ENCODE measurements at regions not wholly inside any gene's neighbourhood (a gene's known extent, or its start where the extent isn't known, plus 50 kb on each side); places are given as distances from the start of the nearest gene placed in this dataset.

DNA sequence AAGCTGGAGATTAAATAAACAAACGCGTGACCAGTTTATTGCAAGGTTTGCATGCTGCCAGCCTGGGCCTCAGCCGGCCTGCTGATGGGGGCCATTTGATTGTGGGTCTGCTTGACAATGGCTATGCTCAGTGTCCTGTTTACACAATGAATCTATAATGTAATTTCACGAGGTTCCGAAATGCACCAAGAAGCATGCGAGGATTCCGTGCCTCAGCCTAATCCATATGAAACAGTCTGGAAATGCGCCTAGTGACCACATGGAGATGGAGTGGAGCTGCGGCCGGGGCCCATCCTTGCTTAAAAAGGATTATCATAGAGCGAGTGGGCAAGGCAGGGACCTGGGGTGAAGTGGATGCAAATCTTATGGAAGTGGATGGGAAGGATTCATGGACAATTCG is 382.4 kb downstream of the CDK5RAP2 start:
- no peak for DNase-seq (ENCODE audit: low read depth)
- FAIRE-seq: no peak
- no peaks in the 10 kb centered on the region for H3K27me3 ChIP-seq (ENCODE audit: control insufficient read depth, insufficient read depth, low read length)
- H3K4me3 ChIP-seq (ENCODE audit: low read depth, low read length): no peak overlapping the region
- TF ChIP-seq, protein P1, sequence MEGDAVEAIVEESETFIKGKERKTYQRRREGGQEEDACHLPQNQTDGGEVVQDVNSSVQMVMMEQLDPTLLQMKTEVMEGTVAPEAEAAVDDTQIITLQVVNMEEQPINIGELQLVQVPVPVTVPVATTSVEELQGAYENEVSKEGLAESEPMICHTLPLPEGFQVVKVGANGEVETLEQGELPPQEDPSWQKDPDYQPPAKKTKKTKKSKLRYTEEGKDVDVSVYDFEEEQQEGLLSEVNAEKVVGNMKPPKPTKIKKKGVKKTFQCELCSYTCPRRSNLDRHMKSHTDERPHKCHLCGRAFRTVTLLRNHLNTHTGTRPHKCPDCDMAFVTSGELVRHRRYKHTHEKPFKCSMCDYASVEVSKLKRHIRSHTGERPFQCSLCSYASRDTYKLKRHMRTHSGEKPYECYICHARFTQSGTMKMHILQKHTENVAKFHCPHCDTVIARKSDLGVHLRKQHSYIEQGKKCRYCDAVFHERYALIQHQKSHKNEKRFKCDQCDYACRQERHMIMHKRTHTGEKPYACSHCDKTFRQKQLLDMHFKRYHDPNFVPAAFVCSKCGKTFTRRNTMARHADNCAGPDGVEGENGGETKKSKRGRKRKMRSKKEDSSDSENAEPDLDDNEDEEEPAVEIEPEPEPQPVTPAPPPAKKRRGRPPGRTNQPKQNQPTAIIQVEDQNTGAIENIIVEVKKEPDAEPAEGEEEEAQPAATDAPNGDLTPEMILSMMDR (IDR thresholded peaks at IDR 0.05; ENCODE audit: insufficient read depth, low read length, severe bottlenecking): no peak
- H3K36me3 ChIP-seq (ENCODE audit: control insufficient read depth, insufficient read depth, low read length): no peaks in the 10 kb centered on the region

DNA sequence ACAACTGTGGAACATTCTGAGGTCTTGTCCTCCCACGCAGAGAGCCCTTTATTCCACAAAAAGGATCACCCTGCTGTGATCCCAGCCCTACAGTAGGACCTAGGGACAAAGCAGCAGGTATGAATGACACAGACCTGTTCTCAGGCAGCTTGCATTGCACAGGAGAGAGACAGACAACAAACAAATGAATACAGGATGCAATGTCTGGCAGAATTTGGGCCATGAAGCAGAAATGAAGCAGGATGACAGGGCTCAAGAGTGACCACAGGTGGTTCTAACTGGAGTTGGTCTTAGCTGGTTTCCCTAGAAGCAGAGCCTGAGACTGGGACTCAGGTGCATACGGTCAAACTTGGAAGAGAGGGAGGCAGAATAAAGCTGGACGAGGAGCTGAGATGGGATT is 388.8 kb downstream of the CDK5RAP2 start:
- no peaks in the 10 kb centered on the region for H3K27me3 ChIP-seq (ENCODE audit: control insufficient read depth, insufficient read depth, low read length)
- DNase-seq (ENCODE audit: low read depth) (no peak), FAIRE-seq (no peak)
- no peaks in the 10 kb centered on the region for H3K36me3 ChIP-seq (ENCODE audit: control insufficient read depth, insufficient read depth, low read length)
- TF ChIP-seq, protein P1 (IDR thresholded peaks at IDR 0.05; ENCODE audit: insufficient read depth, low read length, severe bottlenecking): no peak
- no peak overlapping the region for H3K4me3 ChIP-seq (ENCODE audit: low read depth, low read length)

DNA sequence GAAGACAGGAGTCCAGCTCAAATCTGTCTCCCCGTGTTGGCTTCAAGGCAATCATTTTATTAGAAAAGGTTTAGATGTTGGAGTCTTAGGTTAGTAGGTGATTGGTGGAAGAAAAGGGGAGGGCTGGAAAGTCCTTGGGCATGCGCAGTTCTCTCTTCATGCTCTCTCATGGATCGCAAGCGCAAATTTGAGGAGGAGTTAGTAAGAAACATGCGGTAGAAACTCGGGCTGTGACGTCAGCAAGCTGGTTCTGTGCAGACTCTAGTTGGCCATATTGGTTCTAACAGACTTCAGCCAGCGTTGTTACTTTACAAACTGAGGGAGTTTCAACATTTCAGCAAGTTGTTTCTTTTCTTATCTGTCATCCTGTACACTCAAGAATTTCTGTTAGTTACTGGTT is 392.2 kb downstream of the CDK5RAP2 start:
- TF ChIP-seq, protein P1 (IDR thresholded peaks at IDR 0.05; ENCODE audit: insufficient read depth, low read length, severe bottlenecking): no peak
- Histone ChIP-seq H3K27me3 (ENCODE audit: control insufficient read depth, insufficient read depth, low read length) (no peaks in the 10 kb centered on the region), H3K4me3 (ENCODE audit: low read depth, low read length) (no peak overlapping the region), H3K36me3 (ENCODE audit: control insufficient read depth, insufficient read depth, low read length) (no peaks in the 10 kb centered on the region)
- FAIRE-seq (no peak), DNase-seq (ENCODE audit: low read depth) (no peak)

DNA sequence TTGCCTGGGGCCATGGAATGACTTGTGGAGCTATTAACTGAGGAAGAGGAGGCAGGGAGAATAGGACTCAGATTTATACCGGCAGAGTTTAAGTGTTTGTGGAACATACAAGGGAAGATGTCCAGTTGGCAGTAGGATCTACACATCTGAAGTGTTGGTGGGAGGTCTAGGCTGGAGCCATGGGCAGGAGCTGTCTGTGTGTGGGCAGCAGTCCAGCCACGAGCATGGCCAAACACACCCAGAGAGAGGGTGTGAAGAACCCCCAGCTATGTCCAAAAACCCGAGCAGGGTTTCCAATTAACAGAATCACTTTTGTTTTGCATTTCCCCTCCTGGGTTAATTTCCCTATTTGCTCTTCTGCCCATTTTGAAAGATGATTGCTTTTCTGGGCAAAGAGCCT is 393.7 kb downstream of the CDK5RAP2 start:
- DNase-seq (ENCODE audit: low read depth): no peak

DNA sequence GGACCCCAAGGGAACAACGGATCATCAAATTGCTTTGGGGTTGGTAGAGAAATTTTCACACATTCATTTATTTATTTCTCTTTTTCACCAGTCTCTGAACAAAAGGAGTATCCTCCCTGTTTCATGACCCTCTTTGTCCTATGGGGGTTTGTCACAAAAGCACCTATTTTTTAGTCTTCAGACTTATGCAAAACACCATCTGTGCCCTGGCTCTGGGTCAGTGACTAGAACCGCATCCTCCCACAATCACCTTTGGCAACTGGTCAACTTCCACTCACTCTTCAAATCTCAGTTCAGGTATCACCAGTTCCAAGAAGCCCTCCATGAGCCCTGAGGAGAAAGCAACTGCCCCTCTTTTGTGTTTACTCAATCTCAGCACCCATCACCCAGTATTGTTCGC is 395.7 kb downstream of the CDK5RAP2 start:
- DNase-seq (ENCODE audit: low read depth): no peak
- no peak for FAIRE-seq
- TF ChIP-seq, protein P1 (IDR thresholded peaks at IDR 0.05; ENCODE audit: insufficient read depth, low read length, severe bottlenecking): no peak
- no peak overlapping the region for H3K4me3 ChIP-seq (ENCODE audit: low read depth, low read length)
- H3K36me3 ChIP-seq (ENCODE audit: control insufficient read depth, insufficient read depth, low read length): no peaks in the 10 kb centered on the region
- H3K27me3 ChIP-seq (ENCODE audit: control insufficient read depth, insufficient read depth, low read length): no peaks in the 10 kb centered on the region

More for the DNA sequence above, 393.7 kb downstream of the CDK5RAP2 start:
- FAIRE-seq: no peak
- TF ChIP-seq, protein P1 (IDR thresholded peaks at IDR 0.05; ENCODE audit: insufficient read depth, low read length, severe bottlenecking): no peak
- Histone ChIP-seq H3K4me3 (ENCODE audit: low read depth, low read length) (no peak overlapping the region), H3K36me3 (ENCODE audit: control insufficient read depth, insufficient read depth, low read length) (no peaks in the 10 kb centered on the region), H3K27me3 (ENCODE audit: control insufficient read depth, insufficient read depth, low read length) (no peaks in the 10 kb centered on the region)

DNA sequence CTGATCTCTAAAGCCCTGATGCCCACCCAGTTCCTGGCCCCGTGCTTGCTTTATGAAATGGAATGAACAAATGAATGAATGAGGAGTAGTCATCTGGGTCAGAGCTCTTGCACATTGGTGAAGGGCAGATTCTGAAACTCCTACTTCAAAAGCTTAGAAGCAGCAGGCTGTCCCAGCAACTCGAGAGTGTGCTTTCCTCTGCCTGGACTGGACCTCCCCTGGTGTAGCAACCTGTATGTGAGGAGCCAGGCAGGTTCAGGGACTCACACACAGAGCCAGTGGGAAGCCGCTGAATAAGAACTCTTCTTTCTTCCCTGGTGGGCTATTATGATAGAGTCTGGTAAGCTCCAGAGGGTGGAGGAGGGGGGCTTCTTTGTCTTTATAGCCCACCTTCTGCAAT is 396.4 kb downstream of the CDK5RAP2 start:
- DNase-seq (ENCODE audit: low read depth) (no peak), FAIRE-seq (no peak)
- Histone ChIP-seq H3K36me3 (ENCODE audit: control insufficient read depth, insufficient read depth, low read length) (no peaks in the 10 kb centered on the region), H3K4me3 (ENCODE audit: low read depth, low read length) (no peak overlapping the region), H3K27me3 (ENCODE audit: control insufficient read depth, insufficient read depth, low read length) (no peaks in the 10 kb centered on the region)
- TF ChIP-seq, protein P1 (IDR thresholded peaks at IDR 0.05; ENCODE audit: insufficient read depth, low read length, severe bottlenecking): no peak

All from bronchial epithelial cell (primary cell).